ENCODE measurements at regions not wholly inside any gene's neighbourhood (a gene's known extent, or its start where the extent isn't known, plus 50 kb on each side); places are given as distances from the start of the nearest gene placed in this dataset.

DNA sequence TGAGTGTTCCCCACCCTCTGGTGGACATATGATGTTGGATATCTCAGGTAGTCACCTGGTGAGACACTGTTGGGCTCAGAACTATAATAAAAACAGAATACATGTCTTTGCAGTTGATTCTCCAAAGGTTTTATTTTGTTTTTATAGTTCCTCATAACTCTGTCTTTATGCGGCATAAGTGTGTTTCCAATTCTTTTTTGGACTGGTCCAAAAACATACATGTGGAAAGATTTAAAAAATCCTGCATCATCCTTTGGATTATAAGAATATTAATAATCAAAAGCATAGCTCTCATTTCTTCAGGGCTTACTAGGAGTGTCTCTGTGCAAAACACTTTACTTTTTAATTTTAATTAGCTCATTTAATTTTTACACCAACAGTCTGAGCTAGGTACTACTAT is 71.0 kb upstream of the ANKRD34C start:
- H3K27ac ChIP-seq, result no peak overlapping the region
- TF ChIP-seq CTCF (IDR thresholded peaks at IDR 0.05) (no peak), ZFX (IDR thresholded peaks at IDR 0.05; ENCODE audit: borderline replicate concordance) (no peak)

DNA sequence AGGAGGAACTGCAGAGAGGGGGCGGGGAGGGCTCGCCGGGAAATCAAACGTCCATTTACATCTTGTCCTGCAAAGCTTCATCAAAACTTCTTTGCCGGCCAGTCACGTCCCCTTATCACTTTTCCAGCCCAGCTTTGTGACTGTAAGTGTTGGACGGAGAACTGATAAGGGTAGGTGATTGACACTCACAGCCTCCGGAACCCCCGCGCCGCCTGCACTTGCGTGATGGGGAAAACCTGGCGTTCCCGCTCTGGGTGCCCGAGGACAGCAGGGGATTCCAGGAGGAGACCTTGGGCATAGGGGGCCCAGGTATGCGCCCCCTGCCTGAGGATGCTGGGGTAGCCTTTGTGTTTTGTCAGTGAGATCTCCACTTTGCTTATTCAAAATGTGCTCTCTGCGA is 72.8 kb upstream of the ANKRD34C start:
- no peak for TF ChIP-seq ZFX (IDR thresholded peaks at IDR 0.05; ENCODE audit: borderline replicate concordance)
- TF ChIP-seq CTCF (IDR thresholded peaks at IDR 0.05), result no peak
- no peak overlapping the region for H3K27ac ChIP-seq

- no peak overlapping the region for H3K27ac ChIP-seq
- TF ChIP-seq ZFX (IDR thresholded peaks at IDR 0.05; ENCODE audit: borderline replicate concordance), result no peak
- no peak for TF ChIP-seq CTCF (IDR thresholded peaks at IDR 0.05)
These were observed 73.4 kb upstream of the ANKRD34C start for GRCh38 chr15:79209116-79209515.

DNA sequence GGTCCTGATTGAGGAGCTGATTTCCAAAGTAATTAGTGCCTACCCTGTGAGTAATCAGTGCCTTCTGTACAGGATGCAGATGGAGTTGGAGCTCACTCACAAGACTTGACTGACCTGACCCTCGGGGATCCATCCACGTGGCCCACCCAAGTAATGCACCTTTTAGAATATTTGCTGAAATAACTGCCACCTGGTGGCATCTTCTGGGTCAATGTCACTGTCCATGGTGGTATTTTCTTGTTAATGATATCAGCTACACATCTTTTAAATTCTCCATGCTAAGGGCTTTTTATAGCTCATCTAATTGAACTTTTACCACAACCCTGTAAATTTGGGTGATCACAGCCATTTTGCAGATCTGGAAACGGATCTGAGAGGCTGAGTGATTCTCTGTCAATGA is 74.3 kb upstream of the ANKRD34C start:
- no peak overlapping the region for H3K27ac ChIP-seq
- TF ChIP-seq ZFX (IDR thresholded peaks at IDR 0.05; ENCODE audit: borderline replicate concordance), result no peak
- no peak for TF ChIP-seq CTCF (IDR thresholded peaks at IDR 0.05)

- TF ChIP-seq ZFX (IDR thresholded peaks at IDR 0.05; ENCODE audit: borderline replicate concordance) (no peak), CTCF (IDR thresholded peaks at IDR 0.05) (no peak)
These were observed 75.6 kb upstream of the ANKRD34C start for GRCh38 chr15:79206940-79207339.

DNA sequence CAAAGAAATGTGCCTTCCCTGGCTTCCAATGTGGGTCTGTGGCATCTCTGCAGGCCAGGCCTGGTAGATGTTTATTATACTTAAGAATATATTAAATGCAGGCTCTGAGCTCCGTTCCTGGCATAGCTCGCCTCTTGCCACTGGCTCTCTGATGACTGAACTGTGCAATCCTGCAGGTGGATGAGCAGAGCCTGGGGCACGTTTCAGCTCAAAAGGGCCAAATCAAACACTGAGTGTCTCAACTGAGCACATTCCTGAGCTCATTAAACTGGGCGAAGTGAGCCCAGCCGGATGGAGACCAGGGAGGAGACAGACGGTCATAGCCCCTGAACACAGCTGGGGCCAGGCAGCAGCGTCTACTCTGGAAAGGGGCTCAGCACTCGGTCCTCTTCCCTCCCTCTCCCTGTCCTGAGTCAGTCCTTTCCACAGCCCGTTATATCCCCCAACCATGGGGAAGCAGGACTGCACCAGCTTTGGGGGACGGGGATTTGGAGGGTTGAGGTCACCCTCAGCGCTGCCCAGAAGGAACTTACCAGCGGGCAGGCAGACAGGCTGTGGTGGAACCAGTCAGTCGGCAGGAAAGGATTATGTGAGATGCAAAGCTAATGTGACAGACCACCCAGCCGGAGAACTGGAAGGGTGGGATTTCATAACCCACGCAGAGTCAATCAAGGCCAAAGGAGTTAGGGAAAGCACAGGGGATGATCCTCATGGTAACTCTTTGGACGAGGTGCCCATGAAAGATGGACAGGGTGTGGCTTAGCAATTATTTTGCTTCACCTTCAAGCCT is 77.4 kb upstream of the ANKRD34C start:
- no peak overlapping the region for H3K27ac ChIP-seq
- no peak for TF ChIP-seq CTCF (IDR thresholded peaks at IDR 0.05)
- TF ChIP-seq ZFX (IDR thresholded peaks at IDR 0.05; ENCODE audit: borderline replicate concordance), result no peak

More at GRCh38 chr15:79206940-79207339, 75.6 kb upstream of the ANKRD34C start:
- no peak overlapping the region for H3K27ac ChIP-seq

DNA sequence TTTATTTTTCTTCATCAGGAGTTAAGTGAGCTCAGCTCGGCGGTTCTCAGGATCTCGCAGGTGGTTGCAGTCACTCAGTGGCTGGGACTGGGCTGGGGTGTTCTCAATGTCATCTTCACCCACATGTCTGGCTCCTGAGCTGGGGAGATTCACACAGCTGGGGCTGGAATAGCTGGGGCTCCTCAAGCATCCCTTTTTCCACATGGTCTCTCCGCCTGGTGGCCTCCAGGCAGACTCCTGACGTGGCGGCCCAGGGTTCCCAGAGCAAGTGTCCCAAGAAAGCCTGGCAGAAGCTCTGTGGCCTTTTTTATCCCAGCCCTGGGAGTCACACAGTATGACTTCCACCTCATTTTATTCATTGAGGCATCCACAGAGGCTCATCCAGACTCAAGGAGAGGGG is 84.1 kb upstream of the ANKRD34C start:
- TF ChIP-seq CTCF (IDR thresholded peaks at IDR 0.05), result no peak
- no peak for TF ChIP-seq ZFX (IDR thresholded peaks at IDR 0.05; ENCODE audit: borderline replicate concordance)
- no peak overlapping the region for H3K27ac ChIP-seq

Measured in 22Rv1 (cell line).